ENCODE measurements at regions not wholly inside any gene's neighbourhood (a gene's known extent, or its start where the extent isn't known, plus 50 kb on each side); places are given as distances from the start of the nearest gene placed in this dataset.

DNA sequence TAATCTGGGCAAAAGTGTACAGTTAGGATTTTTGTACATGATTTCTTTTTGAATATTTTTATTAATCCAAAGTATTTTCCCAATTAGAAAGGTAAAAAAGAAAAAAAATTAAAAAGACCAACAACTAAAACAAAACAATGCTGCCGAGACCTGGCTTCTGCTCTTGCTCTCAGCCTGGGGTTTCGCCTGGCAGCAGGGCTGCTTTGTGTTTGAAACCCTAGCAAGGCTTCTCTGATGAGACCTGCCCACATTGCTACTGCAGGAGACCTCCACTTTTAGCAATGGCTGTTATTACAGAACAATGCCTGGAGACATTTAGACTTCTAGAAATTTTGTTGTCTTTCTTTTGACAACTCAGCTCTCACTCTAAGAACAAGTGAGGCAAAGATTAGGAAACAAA lies 1153.0 kb upstream of the TMEM132C start:
- TF ChIP-seq, protein P1, sequence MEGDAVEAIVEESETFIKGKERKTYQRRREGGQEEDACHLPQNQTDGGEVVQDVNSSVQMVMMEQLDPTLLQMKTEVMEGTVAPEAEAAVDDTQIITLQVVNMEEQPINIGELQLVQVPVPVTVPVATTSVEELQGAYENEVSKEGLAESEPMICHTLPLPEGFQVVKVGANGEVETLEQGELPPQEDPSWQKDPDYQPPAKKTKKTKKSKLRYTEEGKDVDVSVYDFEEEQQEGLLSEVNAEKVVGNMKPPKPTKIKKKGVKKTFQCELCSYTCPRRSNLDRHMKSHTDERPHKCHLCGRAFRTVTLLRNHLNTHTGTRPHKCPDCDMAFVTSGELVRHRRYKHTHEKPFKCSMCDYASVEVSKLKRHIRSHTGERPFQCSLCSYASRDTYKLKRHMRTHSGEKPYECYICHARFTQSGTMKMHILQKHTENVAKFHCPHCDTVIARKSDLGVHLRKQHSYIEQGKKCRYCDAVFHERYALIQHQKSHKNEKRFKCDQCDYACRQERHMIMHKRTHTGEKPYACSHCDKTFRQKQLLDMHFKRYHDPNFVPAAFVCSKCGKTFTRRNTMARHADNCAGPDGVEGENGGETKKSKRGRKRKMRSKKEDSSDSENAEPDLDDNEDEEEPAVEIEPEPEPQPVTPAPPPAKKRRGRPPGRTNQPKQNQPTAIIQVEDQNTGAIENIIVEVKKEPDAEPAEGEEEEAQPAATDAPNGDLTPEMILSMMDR (conservative IDR thresholded peaks at IDR 0.05), result no peak
- no peaks in the 10 kb centered on the region for H3K27me3 ChIP-seq (ENCODE audit: insufficient read depth, low read length)
- no peak overlapping the region for H3K27ac ChIP-seq (ENCODE audit: insufficient read length, low read depth, low read length)
- Mint-ChIP-seq H3K9me3 (peaks cover 0 to 3% of the 10 kb centered on the region in 2 experiments; a peak in 3 of 5 replicates), H3K4me1 (peaks cover 31 to 34% of the 10 kb centered on the region in 2 experiments), H3K27ac (peak overlapping the region in 2 of 3 experiments; percentile 82 to 90; a peak in 4 of 7 replicates), H3K36me3 (ENCODE audit: insufficient read depth in 1 of 3, low read depth in 3 of 3) (peaks cover 0 to 2% (median 0%) of the 10 kb centered on the region in 3 experiments; a peak in 1 of 7 replicates), H3K27me3 (ENCODE audit: low read depth) (no peaks in the 10 kb centered on the region), H3K4me3 (no peak overlapping the region)
- no peak overlapping the region for H2BK5ac ChIP-seq (ENCODE audit: insufficient read length, low read length)
- H4K20me1 ChIP-seq (ENCODE audit: control insufficient read depth, insufficient read depth, insufficient read length), result no peaks in the 10 kb centered on the region
- H3K18ac ChIP-seq (ENCODE audit: insufficient read length, low read depth, low read length), result no peak overlapping the region
- H4K8ac ChIP-seq (replicated peaks; ENCODE audit: insufficient read length, low read depth, low read length), result no peak overlapping the region
- no peaks in the 10 kb centered on the region for H3K79me1 ChIP-seq (ENCODE audit: insufficient read depth, low read depth, low read length, poor library complexity, severe bottlenecking)
- no peak overlapping the region for H3K9ac ChIP-seq (ENCODE audit: extremely low read depth, insufficient read length, low read length)
- no peak overlapping the region for H3K56ac ChIP-seq (ENCODE audit: insufficient read length, low read depth, low read length)
- no peak overlapping the region for H3K14ac ChIP-seq (ENCODE audit: insufficient read depth, low read length)
- no peak overlapping the region for H3K4ac ChIP-seq (ENCODE audit: low read depth, low read length)
- H2AFZ ChIP-seq (ENCODE audit: low read length), result no peak overlapping the region
- WGBS (ENCODE audit: extremely low coverage, insufficient read length, low lambda C conversion rate), result no CpG with 5 or more reads among the region's 2 CpGs
- no peak overlapping the region for H3K23ac ChIP-seq (ENCODE audit: insufficient read length, low read depth, low read length)
- no peak overlapping the region for H2AK5ac ChIP-seq (ENCODE audit: insufficient read length, low read length)
- no peaks in the 10 kb centered on the region for H3K79me2 ChIP-seq (ENCODE audit: insufficient read depth, low read length)
- H4K91ac ChIP-seq (ENCODE audit: insufficient read length, low read depth, low read length), result no peak overlapping the region
- no peak overlapping the region for H3K4me2 ChIP-seq (ENCODE audit: insufficient read depth, insufficient read length, low read length)
- no peaks in the 10 kb centered on the region for H3K23me2 ChIP-seq (ENCODE audit: insufficient read length, low read depth, low read length, poor library complexity, severe bottlenecking)
- peak; percentile 61 for DNase-seq
- no peaks in the 10 kb centered on the region for H3K9me3 ChIP-seq (ENCODE audit: control insufficient read depth, low read depth, low read length)
- no peak overlapping the region for H2BK15ac ChIP-seq (ENCODE audit: low read depth, low read length)
- no peak overlapping the region for H4K5ac ChIP-seq (ENCODE audit: insufficient read length, low read depth, low read length)
- H2BK20ac ChIP-seq (ENCODE audit: low read depth, low read length, poor library complexity, severe bottlenecking), result no peak overlapping the region
- H3K4me1 ChIP-seq (ENCODE audit: insufficient read depth, low read length), result no peaks in the 10 kb centered on the region
- no peak overlapping the region for H2BK12ac ChIP-seq (ENCODE audit: insufficient read length, low read depth, low read length)
- no peak overlapping the region for H3T11ph ChIP-seq (ENCODE audit: low read length)
- H2BK120ac ChIP-seq (ENCODE audit: low read depth, low read length, poor library complexity, severe bottlenecking), result no peak overlapping the region

Data from H9 (cell line).